HEK293T (cell line): ENCODE measurements at regions not wholly inside any gene's neighbourhood (a gene's known extent, or its start where the extent isn't known, plus 50 kb on each side); places are given as distances from the start of the nearest gene placed in this dataset.

ENCODE experiments used
- CTCF ChIA-PET: fragments of 350-600 bp; formaldehyde crosslinking; extraction: SDS; loops from one replicate; lab custom pipeline; 2021; ENCODE audit warnings: antibody characterized with exemption, inconsistent platforms; lab: Yijun Ruan, JAX
- POLR2A ChIA-PET: fragments of 350-600 bp; formaldehyde crosslinking; extraction: SDS; loops from one replicate; lab custom pipeline; 2020; ENCODE audit warnings: antibody characterized with exemption, inconsistent platforms; lab: Yijun Ruan, JAX
- DNase-seq: peaks from one replicate; pipeline ENCODE4 v3.0.0; 2012; ENCODE audit warnings: mixed read lengths; ENCODE audit errors: extremely low spot score
- ARNT ChIP-seq: fragments of 450-650 bp; IDR thresholded peaks from 2 replicates; pipeline ENCODE4 v1.6.1; 2017; ENCODE audit warnings: mild to moderate bottlenecking
- BHLHE40 ChIP-seq: fragments of 450-650 bp; IDR thresholded peaks from 2 replicates; pipeline ENCODE4 v1.6.1; 2016; ENCODE audit warnings: mild to moderate bottlenecking, moderate library complexity, borderline replicate concordance
- CTBP1 ChIP-seq: fragments of 450-650 bp; IDR thresholded peaks from 2 replicates; pipeline ENCODE4 v1.6.1; 2016; ENCODE audit warnings: borderline replicate concordance
- ELF4 ChIP-seq: fragments of 450-650 bp; IDR thresholded peaks from 2 replicates; pipeline ENCODE4 v1.6.1; 2017; ENCODE audit warnings: antibody characterized with exemption
- FOXA1 ChIP-seq: fragments of 450-650 bp; IDR thresholded peaks from 2 replicates; pipeline ENCODE4 v1.6.1; 2016; ENCODE audit warnings: mild to moderate bottlenecking
- FOXK2 ChIP-seq: fragments of 450-650 bp; IDR thresholded peaks from 2 replicates; pipeline ENCODE4 v1.6.1; 2016; ENCODE audit warnings: mild to moderate bottlenecking
- FOXM1 ChIP-seq: fragments of 450-650 bp; IDR thresholded peaks from 2 replicates; pipeline ENCODE4 v1.6.1; 2017; ENCODE audit warnings: mild to moderate bottlenecking, borderline replicate concordance
- HDGF ChIP-seq: fragments of 450-650 bp; IDR thresholded peaks from 2 replicates; pipeline ENCODE4 v1.6.1; 2017; ENCODE audit warnings: antibody characterized with exemption, borderline replicate concordance
- L3MBTL2 ChIP-seq: fragments of 450-650 bp; conservative IDR thresholded peaks from 2 replicates; pipeline ENCODE4 v1.6.1; 2016; ENCODE audit warnings: mild to moderate bottlenecking
- LEF1 ChIP-seq: fragments of 450-650 bp; IDR thresholded peaks from 2 replicates; pipeline ENCODE4 v1.6.1; 2017; ENCODE audit warnings: mild to moderate bottlenecking, borderline replicate concordance
- NFRKB ChIP-seq: fragments of 450-650 bp; IDR thresholded peaks from 2 replicates; pipeline ENCODE4 v1.6.1; 2016; ENCODE audit warnings: mild to moderate bottlenecking, moderate library complexity
- PKNOX1 ChIP-seq: fragments of 450-650 bp; IDR thresholded peaks from 2 replicates; pipeline ENCODE4 v1.6.1; 2016
- SP1 ChIP-seq: fragments of 450-650 bp; IDR thresholded peaks from 2 replicates; pipeline ENCODE4 v1.6.1; 2017
- SUZ12 ChIP-seq: fragments of 450-650 bp; IDR thresholded peaks from 2 replicates; pipeline ENCODE4 v1.6.1; 2016; ENCODE audit warnings: mild to moderate bottlenecking
- TARDBP ChIP-seq: fragments of 450-650 bp; IDR thresholded peaks from 2 replicates; pipeline ENCODE4 v1.6.1; 2016
- ZNF384 ChIP-seq: fragments of 450-650 bp; IDR thresholded peaks from 2 replicates; pipeline ENCODE4 v1.6.1; 2016

- ChIA-PET POLR2A (no interaction called here), CTCF (no interaction called here)
- no peak for DNase-seq
- TF ChIP-seq SUZ12, result no peak
- no peak for TF ChIP-seq TARDBP
- TF ChIP-seq ARNT, result no peak
- no peak for TF ChIP-seq BHLHE40
- no peak for TF ChIP-seq CTBP1
- no peak for TF ChIP-seq LEF1
- TF ChIP-seq PKNOX1, result no peak
- no peak for TF ChIP-seq ELF4
- no peak for TF ChIP-seq FOXM1
- TF ChIP-seq NFRKB, result no peak
- TF ChIP-seq ZNF384, result no peak
- no peak for TF ChIP-seq SP1
- no peak for TF ChIP-seq L3MBTL2
- TF ChIP-seq HDGF, result no peak
Observed at GRCh38 chr3:68482565-68482964, 449.8 kb downstream of the TAFA4 start.

GRCh38 chr3:68479779-68480178, 452.6 kb downstream of the TAFA4 start:
- ChIA-PET POLR2A (no interaction called here), CTCF (no interaction called here)
- DNase-seq, result no peak
- no peak for TF ChIP-seq PKNOX1
- TF ChIP-seq CTBP1, result no peak
- no peak for TF ChIP-seq NFRKB
- TF ChIP-seq LEF1, result no peak
- no peak for TF ChIP-seq L3MBTL2
- TF ChIP-seq SP1, result no peak
- no peak for TF ChIP-seq ARNT

GRCh38 chr3:68468695-68469375, 463.5 kb downstream of the TAFA4 start:
- ChIA-PET CTCF (no interaction called here), POLR2A (no interaction called here)
- DNase-seq, result no peak
- no peak for TF ChIP-seq FOXM1
- TF ChIP-seq CTBP1, result no peak
- no peak for TF ChIP-seq HDGF
- no peak for TF ChIP-seq ZNF384
- no peak for TF ChIP-seq LEF1
- TF ChIP-seq SUZ12, result no peak
- no peak for TF ChIP-seq FOXA1
- TF ChIP-seq L3MBTL2, result no peak
- TF ChIP-seq PKNOX1, result no peak
- no peak for TF ChIP-seq SP1
- TF ChIP-seq FOXK2, result no peak
- no peak for TF ChIP-seq BHLHE40
- no peak for TF ChIP-seq NFRKB
- no peak for TF ChIP-seq ELF4

- no peak for DNase-seq
- CTCF ChIA-PET, result no interaction called here
- TF ChIP-seq SUZ12 (no peak), CTBP1 (no peak), LEF1 (no peak), TARDBP (no peak), ELF4 (no peak), BHLHE40 (no peak), HDGF (no peak), ARNT (no peak), L3MBTL2 (no peak), FOXK2 (no peak), ZNF384 (no peak), NFRKB (no peak), PKNOX1 (no peak), FOXA1 (no peak), FOXM1 (no peak), SP1 (no peak)
- POLR2A ChIA-PET, result no interaction called here
Observed at GRCh38 chr3:68467465-68467864, 464.9 kb downstream of the TAFA4 start.

GRCh38 chr3:68458581-68458980, 473.8 kb downstream of the TAFA4 start:
- ChIA-PET CTCF (no interaction called here), POLR2A (no interaction called here)
- no peak for DNase-seq
- TF ChIP-seq PKNOX1, result no peak
- TF ChIP-seq FOXK2, result no peak
- no peak for TF ChIP-seq ELF4
- TF ChIP-seq HDGF, result no peak
- TF ChIP-seq L3MBTL2, result no peak
- no peak for TF ChIP-seq LEF1
- TF ChIP-seq ARNT, result no peak
- TF ChIP-seq NFRKB, result no peak
- TF ChIP-seq CTBP1, result no peak
